ENCODE measurements at regions not wholly inside any gene's neighbourhood (a gene's known extent, or its start where the extent isn't known, plus 50 kb on each side); places are given as distances from the start of the nearest gene placed in this dataset.

GRCh38 chr2:37588316-37588777 is 83.1 kb downstream of the CDC42EP3 start:
- DNase-seq, result no peak

- no peak for DNase-seq
Measured at GRCh38 chr2:37589298-37589697, 82.1 kb downstream of the CDC42EP3 start.

- DNase-seq, result no peak
Measured at GRCh38 chr2:37590119-37590571, 81.3 kb downstream of the CDC42EP3 start.
